Activated CD8-positive, alpha-beta T cell treated with anti-CD3 and anti-CD28 coated beads for 36 hours (primary cell): ENCODE measurements at regions not wholly inside any gene's neighbourhood (a gene's known extent, or its start where the extent isn't known, plus 50 kb on each side); places are given as distances from the start of the nearest gene placed in this dataset.

Source experiments
- ATAC-seq: fragments of 200-7000 bp; cut with Tn5 transposase; one replicate; pipeline ENCODE4 v1.10.0; 2021; ENCODE audit warnings: mild to moderate bottlenecking, moderate library complexity
- CTCF ChIA-PET: fragments of 350-600 bp; sonication (Branson Sonifier 250); formaldehyde crosslinking; loops from one replicate; lab custom pipeline; 2021; ENCODE audit warnings: antibody characterized with exemption; lab: Charles Lee
- POLR2A ChIA-PET: fragments of 350-600 bp; sonication (Branson Sonifier 250); formaldehyde crosslinking; loops from one replicate; lab custom pipeline; 2021; ENCODE audit warnings: antibody characterized with exemption; lab: Charles Lee
- DNase-seq: peaks from one replicate; pipeline ENCODE4 v3.0.0-alpha.2; 2020
- H3K27ac Mint-ChIP-seq: one replicate; pipeline ENCODE4 v1.8.0; 2021; ENCODE audit warnings: mild to moderate bottlenecking, mixed read lengths
- H3K27me3 Mint-ChIP-seq: one replicate; pipeline ENCODE4 v1.8.0; 2021; ENCODE audit warnings: mixed read lengths
- H3K36me3 Mint-ChIP-seq: one replicate; pipeline ENCODE4 v1.8.0; 2021; ENCODE audit warnings: low read depth, mixed read lengths
- H3K4me1 Mint-ChIP-seq: one replicate; pipeline ENCODE4 v1.8.0; 2021; ENCODE audit warnings: low read depth, mixed read lengths
- H3K4me3 Mint-ChIP-seq: one replicate; pipeline ENCODE4 v1.8.0; 2021; ENCODE audit warnings: mild to moderate bottlenecking, moderate library complexity, mixed read lengths
- H3K9me3 Mint-ChIP-seq: one replicate; pipeline ENCODE4 v1.8.0; 2021; ENCODE audit warnings: mixed read lengths
- CTCF ChIP-seq: fragments of 200-600 bp; IDR thresholded peaks from one replicate; pipeline ENCODE4 v1.8.0; 2022; ENCODE audit warnings: antibody characterized with exemption, mild to moderate bottlenecking
- intact Hi-C: fragments of 100-400 bp; cut with micrococcal nuclease; formaldehyde crosslinking; loops from one replicate; pipeline ENCODE4 v1.10.0; 2022

DNA sequence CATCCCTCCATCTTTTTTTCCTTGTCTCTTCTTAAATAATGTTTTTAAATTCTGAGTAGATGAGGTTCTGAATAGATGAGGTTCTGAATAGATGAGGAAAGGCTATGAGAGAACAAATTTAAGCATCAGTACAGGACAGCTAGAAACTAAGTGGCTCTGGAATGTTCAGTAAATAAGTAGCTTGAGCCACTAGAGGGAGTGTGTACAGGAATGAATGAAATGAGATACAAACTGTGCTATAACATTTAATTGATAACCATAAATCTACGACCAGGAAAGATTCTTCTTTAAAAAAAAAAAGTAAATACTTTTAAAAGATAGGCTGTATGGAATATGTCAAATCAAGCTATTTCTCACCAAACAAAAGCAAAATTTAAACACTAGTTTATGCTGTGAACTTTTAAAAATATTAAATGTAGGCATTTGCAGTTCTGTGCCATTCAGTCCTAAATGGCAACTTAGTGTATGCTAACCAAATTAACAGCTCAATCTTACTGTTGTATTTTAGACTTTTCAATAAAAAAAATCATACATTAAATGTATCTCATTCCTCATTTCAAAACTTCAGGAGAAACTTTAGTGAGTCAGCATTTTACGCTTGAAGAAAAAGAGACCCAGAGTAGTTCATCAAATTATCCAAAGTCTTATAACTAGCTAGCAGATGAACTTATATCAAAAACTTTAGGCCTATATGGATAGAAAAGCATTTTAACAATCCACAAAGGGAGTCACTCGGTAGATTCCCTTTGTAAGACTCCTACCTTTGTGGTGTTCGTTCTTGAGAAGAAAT lies 70.4 kb upstream of the SNX2 start:
- no peak overlapping the region for H3K4me3 Mint-ChIP-seq
- no peaks in the 10 kb centered on the region for H3K4me1 Mint-ChIP-seq
- TF ChIP-seq CTCF, result peak; percentile 48
- H3K36me3 Mint-ChIP-seq, result no peaks in the 10 kb centered on the region
- H3K9me3 Mint-ChIP-seq, result no peaks in the 10 kb centered on the region
- H3K27ac Mint-ChIP-seq, result no peak overlapping the region
- intact Hi-C loops, result no loop called here
- ChIA-PET CTCF (interaction anchor here (0.6 to 1.6 kb wide), 9 partner anchors 9 to 98 kb away, joined by 3 to 9 read pairs (median 4); no protein-coding TSS in a partner anchor), POLR2A (no interaction called here)
- ATAC-seq (no peak), DNase-seq (no peak)
- peaks cover 14% of the 10 kb centered on the region for H3K27me3 Mint-ChIP-seq

GRCh38 chr5:122705851-122706250 lies 69.0 kb upstream of the SNX2 start:
- POLR2A ChIA-PET, result interaction anchor here (0.6 kb wide), 1 partner anchor 37 kb away, joined by 3 read pairs; no protein-coding TSS in a partner anchor
- intact Hi-C loops, result no loop called here
- ATAC-seq, result no peak
- TF ChIP-seq CTCF, result no peak
- DNase-seq, result no peak
- CTCF ChIA-PET, result interaction anchor here (0.8 to 1.4 kb wide), 2 partner anchors 9 kb away, joined by 3 read pairs; no protein-coding TSS in a partner anchor
- Mint-ChIP-seq H3K27ac (no peak overlapping the region), H3K4me3 (no peak overlapping the region), H3K9me3 (no peaks in the 10 kb centered on the region), H3K4me1 (no peaks in the 10 kb centered on the region), H3K27me3 (peaks cover 15% of the 10 kb centered on the region), H3K36me3 (no peaks in the 10 kb centered on the region)

- Mint-ChIP-seq H3K27ac (no peak overlapping the region), H3K4me1 (no peaks in the 10 kb centered on the region), H3K36me3 (no peaks in the 10 kb centered on the region), H3K27me3 (peaks cover 18% of the 10 kb centered on the region), H3K9me3 (no peaks in the 10 kb centered on the region), H3K4me3 (no peak overlapping the region)
- TF ChIP-seq CTCF, result no peak
- DNase-seq (no peak), ATAC-seq (no peak)
- POLR2A ChIA-PET, result no interaction called here
- CTCF ChIA-PET, result no interaction called here
- intact Hi-C loops, result no loop called here
Observed at GRCh38 chr5:122707796-122708195, 67.1 kb upstream of the SNX2 start.

DNA sequence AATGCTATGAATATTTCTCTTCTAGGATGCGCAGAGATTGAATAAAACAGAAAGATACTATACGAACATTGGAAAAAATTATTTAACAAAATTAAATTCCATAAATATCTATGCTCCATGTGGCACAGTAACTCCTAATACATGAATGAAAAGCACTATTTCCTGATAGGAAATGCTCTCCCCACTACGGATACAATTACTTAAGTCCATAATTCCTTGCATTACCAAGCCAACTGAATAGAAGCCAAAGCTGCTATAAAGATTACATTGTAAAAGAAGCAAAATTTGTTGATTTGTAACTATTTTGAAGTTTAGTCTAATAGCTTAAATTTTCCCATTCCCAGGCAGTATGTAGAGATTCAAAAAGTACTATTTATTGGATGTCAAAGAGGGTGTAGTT lies 61.8 kb upstream of the SNX2 start:
- ChIA-PET CTCF (interaction anchor here (0.8 kb wide), 1 partner anchor 9 kb away, joined by 4 read pairs; no protein-coding TSS in a partner anchor), POLR2A (no interaction called here)
- Mint-ChIP-seq H3K27me3 (peaks cover 11% of the 10 kb centered on the region), H3K4me1 (no peaks in the 10 kb centered on the region), H3K27ac (no peak overlapping the region), H3K36me3 (no peaks in the 10 kb centered on the region), H3K4me3 (no peak overlapping the region), H3K9me3 (no peaks in the 10 kb centered on the region)
- DNase-seq, result no peak
- TF ChIP-seq CTCF, result no peak
- intact Hi-C loops, result no loop called here
- no peak for ATAC-seq

DNA sequence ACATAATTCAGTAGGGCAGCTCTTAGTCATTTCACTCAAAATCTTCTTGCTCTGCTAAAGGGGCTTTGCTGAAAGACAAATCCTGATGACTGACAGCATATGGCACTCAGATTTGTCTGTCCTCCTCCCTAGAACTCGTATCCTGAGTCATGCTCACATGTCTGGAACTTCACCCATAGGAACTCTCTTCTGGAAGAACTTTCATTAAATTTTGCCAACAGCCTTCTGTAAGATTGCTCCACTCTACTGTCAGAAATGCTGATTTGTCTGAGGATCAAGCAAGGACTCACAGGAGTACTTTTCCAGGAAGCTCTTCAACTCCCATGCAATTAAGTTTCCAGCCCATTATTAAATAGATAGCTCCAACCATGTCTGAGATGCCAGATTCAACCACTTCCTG lies 59.8 kb upstream of the SNX2 start:
- no peaks in the 10 kb centered on the region for H3K36me3 Mint-ChIP-seq
- peaks cover 12% of the 10 kb centered on the region for H3K27me3 Mint-ChIP-seq
- ATAC-seq (no peak), DNase-seq (no peak)
- intact Hi-C loops, result no loop called here
- no peak for TF ChIP-seq CTCF
- no peaks in the 10 kb centered on the region for H3K9me3 Mint-ChIP-seq
- H3K4me3 Mint-ChIP-seq, result no peak overlapping the region
- CTCF ChIA-PET, result interaction anchor here (1.4 kb wide), 1 partner anchor 10 kb away, joined by 3 read pairs; no protein-coding TSS in a partner anchor
- H3K4me1 Mint-ChIP-seq, result no peaks in the 10 kb centered on the region
- H3K27ac Mint-ChIP-seq, result no peak overlapping the region
- POLR2A ChIA-PET, result no interaction called here
